GM12892 (cell line): ENCODE measurements at regions not wholly inside any gene's neighbourhood (a gene's known extent, or its start where the extent isn't known, plus 50 kb on each side); places are given as distances from the start of the nearest gene placed in this dataset.

ENCODE experiments used
- DNase-seq: peaks from one replicate; pipeline ENCODE4 v3.0.0; 2011; ENCODE audit not compliant: insufficient read length
- FAIRE-seq: peaks from 2 replicates; lab custom pipeline; 2011; peaks lifted over from hg19 to GRCh38; lab: Jason Lieb, UNC
- POLR2A ChIP-seq: IDR thresholded peaks from 2 replicates; pipeline ENCODE4 v1.6.1; 2011; ENCODE audit warnings: low read depth, low read length, control low read depth
- POLR2AphosphoS5 ChIP-seq: IDR thresholded peaks from 2 replicates; pipeline ENCODE4 v1.6.1; 2011; ENCODE audit warnings: low read depth, low read length, control low read depth
- TAF1 ChIP-seq: IDR thresholded peaks from 2 replicates; pipeline ENCODE4 v1.6.1; 2011; ENCODE audit warnings: low read depth, mild to moderate bottlenecking, control low read depth, low read length, borderline replicate concordance

GRCh38 chr7:121605317-121605680 is 209.2 kb upstream of the FAM3C start:
- peak; percentile 51 for FAIRE-seq
- DNase-seq: no peak
- TF ChIP-seq POLR2AphosphoS5 (no peak), TAF1 (no peak), POLR2A (no peak)

- TF ChIP-seq TAF1: no peak
- TF ChIP-seq POLR2AphosphoS5: no peak
- TF ChIP-seq POLR2A: no peak
- FAIRE-seq (no peak), DNase-seq (no peak)
Measured at GRCh38 chr7:121604627-121605316, 208.7 kb upstream of the FAM3C start.

- no peak for DNase-seq
- no peak for FAIRE-seq
- no peak for TF ChIP-seq TAF1
- TF ChIP-seq POLR2A: no peak
- TF ChIP-seq POLR2AphosphoS5: no peak
Measured at GRCh38 chr7:121603886-121604285, 207.8 kb upstream of the FAM3C start.

- DNase-seq (no peak), FAIRE-seq (no peak)
- TF ChIP-seq TAF1 (no peak), POLR2AphosphoS5 (no peak), POLR2A (no peak)
Measured at GRCh38 chr7:121599887-121600286, 203.8 kb upstream of the FAM3C start.

GRCh38 chr7:121595758-121596696 is 199.9 kb upstream of the FAM3C start:
- TF ChIP-seq POLR2A: no peak
- no peak for TF ChIP-seq TAF1
- no peak for TF ChIP-seq POLR2AphosphoS5
- FAIRE-seq: no peak
- no peak for DNase-seq

GRCh38 chr7:121591926-121592325 is 195.8 kb upstream of the FAM3C start:
- FAIRE-seq (no peak), DNase-seq (no peak)
- TF ChIP-seq TAF1: no peak
- TF ChIP-seq POLR2AphosphoS5: no peak
- TF ChIP-seq POLR2A: no peak

GRCh38 chr7:121587435-121587834 is 191.3 kb upstream of the FAM3C start:
- TF ChIP-seq TAF1 (no peak), POLR2A (no peak), POLR2AphosphoS5 (no peak)
- DNase-seq (no peak), FAIRE-seq (no peak)

- DNase-seq: no peak
- FAIRE-seq: no peak
- no peak for TF ChIP-seq TAF1
- no peak for TF ChIP-seq POLR2A
- no peak for TF ChIP-seq POLR2AphosphoS5
Measured at GRCh38 chr7:121582258-121582657, 186.2 kb upstream of the FAM3C start.

- no peak for TF ChIP-seq POLR2AphosphoS5
- TF ChIP-seq TAF1: no peak
- TF ChIP-seq POLR2A: no peak
- FAIRE-seq (no peak), DNase-seq (no peak)
Measured at GRCh38 chr7:121579639-121580038, 183.5 kb upstream of the FAM3C start.

GRCh38 chr7:121578669-121579068 is 182.6 kb upstream of the FAM3C start:
- FAIRE-seq (no peak), DNase-seq (no peak)
- no peak for TF ChIP-seq POLR2AphosphoS5
- no peak for TF ChIP-seq TAF1

- no peak for FAIRE-seq
- DNase-seq: no peak
Measured at GRCh38 chr7:121576148-121576917, 180.2 kb upstream of the FAM3C start.

GRCh38 chr7:121575194-121575765 is 179.2 kb upstream of the FAM3C start:
- TF ChIP-seq POLR2AphosphoS5 (no peak), POLR2A (no peak), TAF1 (no peak)
- FAIRE-seq (no peak), DNase-seq (no peak)

More at GRCh38 chr7:121576148-121576917, 180.2 kb upstream of the FAM3C start:
- TF ChIP-seq TAF1 (no peak), POLR2AphosphoS5 (no peak), POLR2A (no peak)
